ENCODE measurements at regions not wholly inside any gene's neighbourhood (a gene's known extent, or its start where the extent isn't known, plus 50 kb on each side); places are given as distances from the start of the nearest gene placed in this dataset.

- no peak overlapping the region for H2AFZ ChIP-seq (ENCODE audit: low read length)
- H3K4me2 ChIP-seq (ENCODE audit: low read length), result peak overlapping the region; percentile 87
- intact Hi-C loops (cut with micrococcal nuclease), result loop anchor here (5.0 kb wide), 2 partner anchors 69 to 141 kb away; no protein-coding TSS in a partner anchor
- TF ChIP-seq CTCF (conservative IDR thresholded peaks at IDR 0.05; ENCODE audit: low read depth, low read length) (no peak), EZH2phosphoT487 (IDR thresholded peaks at IDR 0.05; ENCODE audit: borderline replicate concordance, low read length) (no peak), EZH2 (IDR thresholded peaks at IDR 0.05; ENCODE audit: low read length, unreplicated experiment) (no peak)
- POLR2A ChIA-PET (ENCODE audit: unreplicated experiment), result no interaction called here
- no peaks in the 10 kb centered on the region for H4K20me1 ChIP-seq (ENCODE audit: low read length)
- H3K27me3 ChIP-seq (ENCODE audit: low read length), result no peaks in the 10 kb centered on the region
- no peak overlapping the region for H3K4me3 ChIP-seq (ENCODE audit: low read length)
- no peaks in the 10 kb centered on the region for H3F3A ChIP-seq (ENCODE audit: low read length, unreplicated experiment)
- BruUV-seq (replicated peaks), result no TSS peak
- CTCF ChIA-PET, result interaction anchor here (0.5 kb wide), 1 partner anchor 595 kb away, joined by 5 read pairs; no protein-coding TSS in a partner anchor
- ATAC-seq (no peak), DNase-seq (no peak)
- peak overlapping the region; percentile 93 for H3K27ac ChIP-seq (ENCODE audit: low read length)
- H3K9me3 ChIP-seq (ENCODE audit: low read length), result no peaks in the 10 kb centered on the region
- no peaks in the 10 kb centered on the region for H3K9me2 ChIP-seq (replicated peaks; ENCODE audit: low read length)
- H3K36me3 ChIP-seq (ENCODE audit: low read depth, low read length), result no peaks in the 10 kb centered on the region
- no peak overlapping the region for H3K9ac ChIP-seq (ENCODE audit: low read length)
- H3K4me1 ChIP-seq (ENCODE audit: insufficient read depth, low read length), result peaks cover 71% of the 10 kb centered on the region
- no peaks in the 10 kb centered on the region for H3K79me2 ChIP-seq (ENCODE audit: low read length)
Observed at GRCh38 chr2:120936476-120937334, 201.0 kb downstream of the GLI2 start.

GRCh38 chr2:120937686-120938044, 202.0 kb downstream of the GLI2 start:
- CTCF ChIA-PET, result no interaction called here
- peaks cover 70% of the 10 kb centered on the region for H3K4me1 ChIP-seq (ENCODE audit: insufficient read depth, low read length)
- no peak overlapping the region for H3K4me3 ChIP-seq (ENCODE audit: low read length)
- H3K9ac ChIP-seq (ENCODE audit: low read length), result no peak overlapping the region
- TF ChIP-seq EZH2 (IDR thresholded peaks at IDR 0.05; ENCODE audit: low read length, unreplicated experiment) (no peak), CTCF (conservative IDR thresholded peaks at IDR 0.05; ENCODE audit: low read depth, low read length) (no peak), EZH2phosphoT487 (IDR thresholded peaks at IDR 0.05; ENCODE audit: borderline replicate concordance, low read length) (no peak)
- H3K27ac ChIP-seq (ENCODE audit: low read length), result no peak overlapping the region
- no peak overlapping the region for H3K4me2 ChIP-seq (ENCODE audit: low read length)
- DNase-seq, result no peak
- H3K79me2 ChIP-seq (ENCODE audit: low read length), result no peaks in the 10 kb centered on the region
- ATAC-seq, result no peak
- no peaks in the 10 kb centered on the region for H4K20me1 ChIP-seq (ENCODE audit: low read length)
- BruUV-seq (replicated peaks), result no TSS peak
- H3K9me3 ChIP-seq (ENCODE audit: low read length), result no peaks in the 10 kb centered on the region
- no peak overlapping the region for H2AFZ ChIP-seq (ENCODE audit: low read length)
- H3F3A ChIP-seq (ENCODE audit: low read length, unreplicated experiment), result no peaks in the 10 kb centered on the region
- no peaks in the 10 kb centered on the region for H3K27me3 ChIP-seq (ENCODE audit: low read length)
- POLR2A ChIA-PET (ENCODE audit: unreplicated experiment), result no interaction called here
- H3K9me2 ChIP-seq (replicated peaks; ENCODE audit: low read length), result no peaks in the 10 kb centered on the region
- no peaks in the 10 kb centered on the region for H3K36me3 ChIP-seq (ENCODE audit: low read depth, low read length)
- intact Hi-C loops (cut with micrococcal nuclease), result loop anchor here (5.0 kb wide), 2 partner anchors 70 to 140 kb away; no protein-coding TSS in a partner anchor

Measured in PC-3 (cell line).